ENCODE measurements at regions not wholly inside any gene's neighbourhood (a gene's known extent, or its start where the extent isn't known, plus 50 kb on each side); places are given as distances from the start of the nearest gene placed in this dataset.

- H3K4me3 ChIP-seq (ENCODE audit: low read depth, low read length) = no peak overlapping the region
- CTCF ChIA-PET = no interaction called here
These were observed 318.7 kb downstream of the BRD1 start for GRCh38 chr22:49509016-49509415.

DNA sequence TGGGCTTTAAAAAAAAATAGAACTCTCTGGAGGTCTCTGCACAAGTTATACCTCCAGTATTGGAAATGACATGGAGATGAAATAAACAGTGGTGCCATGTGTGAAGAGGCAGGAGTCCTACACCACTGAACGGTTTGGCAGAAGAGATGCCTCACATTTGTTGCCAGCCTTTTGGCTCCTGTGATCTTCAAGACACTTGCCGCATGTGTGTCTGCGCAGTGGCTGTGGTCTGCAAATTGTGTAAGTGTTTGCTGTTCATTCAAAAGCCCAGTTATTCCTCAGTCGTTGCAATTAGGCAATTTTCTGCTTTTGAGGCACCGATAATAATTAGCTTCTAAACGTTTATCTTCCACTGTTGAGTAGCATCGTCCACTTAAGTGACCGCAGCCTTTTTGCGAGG, 319.1 kb downstream of the BRD1 start:
- Histone ChIP-seq H3K9me3 (ENCODE audit: control insufficient read depth, insufficient read depth, low read depth, low read length) (no peaks in the 10 kb centered on the region), H3K36me3 (ENCODE audit: control insufficient read depth in 2 of 2, insufficient read depth in 1 of 2, low read length in 2 of 2) (no peaks in the 10 kb centered on the region), H3K27ac (ENCODE audit: extremely low read depth, low read depth, low read length) (no peak overlapping the region), H3K4me1 (ENCODE audit: control insufficient read depth, insufficient read depth, low read length) (no peaks in the 10 kb centered on the region), H3K4me3 (ENCODE audit: low read depth, low read length) (no peak overlapping the region)
- TF ChIP-seq ZNF837 (tag by site-specific recombination; IDR thresholded peaks at IDR 0.05) (no peak), ZNF221 (tag by site-specific recombination; IDR thresholded peaks at IDR 0.05; ENCODE audit: borderline replicate concordance) (no peak), ZNF175 (tag by site-specific recombination; IDR thresholded peaks at IDR 0.05) (no peak), TCF7L2 (IDR thresholded peaks at IDR 0.05; ENCODE audit: borderline replicate concordance, low read depth, low read length) (no peak), ZFP69B (tag by site-specific recombination; IDR thresholded peaks at IDR 0.05) (no peak), ZNF24 (tag by site-specific recombination; IDR thresholded peaks at IDR 0.05) (no peak), GLI4 (tag by site-specific recombination; IDR thresholded peaks at IDR 0.05) (no peak), GLI2 (tag by site-specific recombination; IDR thresholded peaks at IDR 0.05; ENCODE audit: borderline replicate concordance, low read depth) (no peak), ZBTB26 (tag by site-specific recombination; optimal IDR thresholded peaks at IDR 0.05) (no peak)
- ChIA-PET POLR2A (no interaction called here), CTCF (no interaction called here)

More at GRCh38 chr22:49509016-49509415, 318.7 kb downstream of the BRD1 start:
- no peaks in the 10 kb centered on the region for H3K36me3 ChIP-seq (ENCODE audit: control insufficient read depth in 2 of 2, insufficient read depth in 1 of 2, low read length in 2 of 2)
- H3K9me3 ChIP-seq (ENCODE audit: control insufficient read depth, insufficient read depth, low read depth, low read length) = no peaks in the 10 kb centered on the region
- no peak overlapping the region for H3K27ac ChIP-seq (ENCODE audit: extremely low read depth, low read depth, low read length)
- POLR2A ChIA-PET = no interaction called here
- no peak for TF ChIP-seq ZNF423 (tag by site-specific recombination; IDR thresholded peaks at IDR 0.05)
- TF ChIP-seq HOXC10 (CRISPR knock-in tag; IDR thresholded peaks at IDR 0.05) = no peak
- TF ChIP-seq, protein P1, sequence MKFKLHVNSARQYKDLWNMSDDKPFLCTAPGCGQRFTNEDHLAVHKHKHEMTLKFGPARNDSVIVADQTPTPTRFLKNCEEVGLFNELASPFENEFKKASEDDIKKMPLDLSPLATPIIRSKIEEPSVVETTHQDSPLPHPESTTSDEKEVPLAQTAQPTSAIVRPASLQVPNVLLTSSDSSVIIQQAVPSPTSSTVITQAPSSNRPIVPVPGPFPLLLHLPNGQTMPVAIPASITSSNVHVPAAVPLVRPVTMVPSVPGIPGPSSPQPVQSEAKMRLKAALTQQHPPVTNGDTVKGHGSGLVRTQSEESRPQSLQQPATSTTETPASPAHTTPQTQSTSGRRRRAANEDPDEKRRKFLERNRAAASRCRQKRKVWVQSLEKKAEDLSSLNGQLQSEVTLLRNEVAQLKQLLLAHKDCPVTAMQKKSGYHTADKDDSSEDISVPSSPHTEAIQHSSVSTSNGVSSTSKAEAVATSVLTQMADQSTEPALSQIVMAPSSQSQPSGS (tag by site-specific recombination; IDR thresholded peaks at IDR 0.05; ENCODE audit: low read depth) = no peak
- no peak for TF ChIP-seq ZNF626 (tag by site-specific recombination; IDR thresholded peaks at IDR 0.05)
- TF ChIP-seq ZNF132 (tag by site-specific recombination; IDR thresholded peaks at IDR 0.05; ENCODE audit: borderline replicate concordance) = no peak
- TF ChIP-seq, protein P2, sequence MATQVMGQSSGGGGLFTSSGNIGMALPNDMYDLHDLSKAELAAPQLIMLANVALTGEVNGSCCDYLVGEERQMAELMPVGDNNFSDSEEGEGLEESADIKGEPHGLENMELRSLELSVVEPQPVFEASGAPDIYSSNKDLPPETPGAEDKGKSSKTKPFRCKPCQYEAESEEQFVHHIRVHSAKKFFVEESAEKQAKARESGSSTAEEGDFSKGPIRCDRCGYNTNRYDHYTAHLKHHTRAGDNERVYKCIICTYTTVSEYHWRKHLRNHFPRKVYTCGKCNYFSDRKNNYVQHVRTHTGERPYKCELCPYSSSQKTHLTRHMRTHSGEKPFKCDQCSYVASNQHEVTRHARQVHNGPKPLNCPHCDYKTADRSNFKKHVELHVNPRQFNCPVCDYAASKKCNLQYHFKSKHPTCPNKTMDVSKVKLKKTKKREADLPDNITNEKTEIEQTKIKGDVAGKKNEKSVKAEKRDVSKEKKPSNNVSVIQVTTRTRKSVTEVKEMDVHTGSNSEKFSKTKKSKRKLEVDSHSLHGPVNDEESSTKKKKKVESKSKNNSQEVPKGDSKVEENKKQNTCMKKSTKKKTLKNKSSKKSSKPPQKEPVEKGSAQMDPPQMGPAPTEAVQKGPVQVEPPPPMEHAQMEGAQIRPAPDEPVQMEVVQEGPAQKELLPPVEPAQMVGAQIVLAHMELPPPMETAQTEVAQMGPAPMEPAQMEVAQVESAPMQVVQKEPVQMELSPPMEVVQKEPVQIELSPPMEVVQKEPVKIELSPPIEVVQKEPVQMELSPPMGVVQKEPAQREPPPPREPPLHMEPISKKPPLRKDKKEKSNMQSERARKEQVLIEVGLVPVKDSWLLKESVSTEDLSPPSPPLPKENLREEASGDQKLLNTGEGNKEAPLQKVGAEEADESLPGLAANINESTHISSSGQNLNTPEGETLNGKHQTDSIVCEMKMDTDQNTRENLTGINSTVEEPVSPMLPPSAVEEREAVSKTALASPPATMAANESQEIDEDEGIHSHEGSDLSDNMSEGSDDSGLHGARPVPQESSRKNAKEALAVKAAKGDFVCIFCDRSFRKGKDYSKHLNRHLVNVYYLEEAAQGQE (tag by site-specific recombination; IDR thresholded peaks at IDR 0.05) = no peak
- no peak for TF ChIP-seq ZNF221 (tag by site-specific recombination; IDR thresholded peaks at IDR 0.05; ENCODE audit: borderline replicate concordance)
- no peak for TF ChIP-seq ZSCAN23 (tag by site-specific recombination; IDR thresholded peaks at IDR 0.05)
- TF ChIP-seq ZNF549 (tag by site-specific recombination; IDR thresholded peaks at IDR 0.05) = no peak
- no peak for TF ChIP-seq ZNF560 (tag by site-specific recombination; IDR thresholded peaks at IDR 0.05; ENCODE audit: borderline replicate concordance)
- no peak for TF ChIP-seq ZNF660 (tag by site-specific recombination; IDR thresholded peaks at IDR 0.05)
- TF ChIP-seq REPIN1 (tag by site-specific recombination; IDR thresholded peaks at IDR 0.05; ENCODE audit: low read depth) = no peak
- no peak for TF ChIP-seq KLF8 (tag by site-specific recombination; IDR thresholded peaks at IDR 0.05)
- H3K4me1 ChIP-seq (ENCODE audit: control insufficient read depth, insufficient read depth, low read length) = no peaks in the 10 kb centered on the region
